ENCODE measurements at regions not wholly inside any gene's neighbourhood (a gene's known extent, or its start where the extent isn't known, plus 50 kb on each side); places are given as distances from the start of the nearest gene placed in this dataset.

GRCh38 chr5:104821606-104822005 lies 1259.0 kb upstream of the NUDT12 start:
- no peak for TF ChIP-seq CTCF (IDR thresholded peaks at IDR 0.05; ENCODE audit: low read depth, low read length)
- ChIA-PET CTCF (no interaction called here), POLR2A (no interaction called here)
- no peak overlapping the region for H3K27ac ChIP-seq (ENCODE audit: low read depth, low read length)
- H3K4me3 ChIP-seq (ENCODE audit: low read depth, low read length): no peak overlapping the region
- no peak for DNase-seq (ENCODE audit: low read depth, low spot score)
- no peaks in the 10 kb centered on the region for H3K9me3 ChIP-seq (ENCODE audit: control insufficient read depth, insufficient read depth, low read length)
- H3K27me3 ChIP-seq (ENCODE audit: control insufficient read depth, insufficient read depth, low read length): no peaks in the 10 kb centered on the region

- no peak for TF ChIP-seq CTCF (IDR thresholded peaks at IDR 0.05; ENCODE audit: low read depth, low read length)
- Histone ChIP-seq H3K9me3 (ENCODE audit: control insufficient read depth, insufficient read depth, low read length) (no peaks in the 10 kb centered on the region), H3K27me3 (ENCODE audit: control insufficient read depth, insufficient read depth, low read length) (no peaks in the 10 kb centered on the region), H3K27ac (ENCODE audit: low read depth, low read length) (no peak overlapping the region), H3K4me3 (ENCODE audit: low read depth, low read length) (no peak overlapping the region)
- CTCF ChIA-PET: no interaction called here
- DNase-seq (ENCODE audit: low read depth, low spot score): no peak
- POLR2A ChIA-PET: no interaction called here
These were observed 1254.5 kb upstream of the NUDT12 start for GRCh38 chr5:104817127-104817526.

GRCh38 chr5:104815212-104815611 lies 1252.6 kb upstream of the NUDT12 start:
- POLR2A ChIA-PET: no interaction called here
- no peak for TF ChIP-seq CTCF (IDR thresholded peaks at IDR 0.05; ENCODE audit: low read depth, low read length)
- Histone ChIP-seq H3K4me3 (ENCODE audit: low read depth, low read length) (no peak overlapping the region), H3K27me3 (ENCODE audit: control insufficient read depth, insufficient read depth, low read length) (no peaks in the 10 kb centered on the region), H3K27ac (ENCODE audit: low read depth, low read length) (no peak overlapping the region), H3K9me3 (ENCODE audit: control insufficient read depth, insufficient read depth, low read length) (no peaks in the 10 kb centered on the region)
- no peak for DNase-seq (ENCODE audit: low read depth, low spot score)
- CTCF ChIA-PET: no interaction called here

GRCh38 chr5:104800440-104801048 lies 1238.0 kb upstream of the NUDT12 start:
- no peak for DNase-seq (ENCODE audit: low read depth, low spot score)
- peak; percentile 46 for TF ChIP-seq CTCF (IDR thresholded peaks at IDR 0.05; ENCODE audit: low read depth, low read length)
- Histone ChIP-seq H3K27me3 (ENCODE audit: control insufficient read depth, insufficient read depth, low read length) (no peaks in the 10 kb centered on the region), H3K9me3 (ENCODE audit: control insufficient read depth, insufficient read depth, low read length) (no peaks in the 10 kb centered on the region), H3K27ac (ENCODE audit: low read depth, low read length) (no peak overlapping the region), H3K4me3 (ENCODE audit: low read depth, low read length) (no peak overlapping the region)
- ChIA-PET POLR2A (no interaction called here), CTCF (interaction anchor here (1.5 kb wide), 3 partner anchors 24 to 458 kb away, joined by 3 to 9 read pairs (median 4); no protein-coding TSS in a partner anchor)

GRCh38 chr5:104793755-104794080 lies 1231.1 kb upstream of the NUDT12 start:
- CTCF ChIA-PET: no interaction called here
- Histone ChIP-seq H3K9me3 (ENCODE audit: control insufficient read depth, insufficient read depth, low read length) (no peaks in the 10 kb centered on the region), H3K27ac (ENCODE audit: low read depth, low read length) (no peak overlapping the region), H3K27me3 (ENCODE audit: control insufficient read depth, insufficient read depth, low read length) (no peaks in the 10 kb centered on the region), H3K4me3 (ENCODE audit: low read depth, low read length) (no peak overlapping the region)
- DNase-seq (ENCODE audit: low read depth, low spot score): no peak
- TF ChIP-seq CTCF (IDR thresholded peaks at IDR 0.05; ENCODE audit: low read depth, low read length): no peak
- POLR2A ChIA-PET: no interaction called here
